ENCODE measurements at regions not wholly inside any gene's neighbourhood (a gene's known extent, or its start where the extent isn't known, plus 50 kb on each side); places are given as distances from the start of the nearest gene placed in this dataset.
"Not testable (repeated sequence)": the region's sequence is repeated elsewhere in the genome, so short reads cannot be mapped to it uniquely, and the experiment has no call there.

- no peak for DNase-seq (ENCODE audit: low spot score)
Observed at GRCh38 chr4:66930206-66930605, 615.1 kb downstream of the CENPC start.

- DNase-seq (ENCODE audit: low spot score) = no peak
Observed at GRCh38 chr4:66929748-66930147, 615.6 kb downstream of the CENPC start.

GRCh38 chr4:66928881-66929280 is 616.4 kb downstream of the CENPC start:
- not testable (repeated sequence) for DNase-seq (ENCODE audit: low spot score)

GRCh38 chr4:66927937-66928336 is 617.4 kb downstream of the CENPC start:
- DNase-seq (ENCODE audit: low spot score) = no peak

- no peak for DNase-seq (ENCODE audit: low spot score)
Observed at GRCh38 chr4:66926687-66927086, 618.6 kb downstream of the CENPC start.

GRCh38 chr4:66923081-66923865 is 622.0 kb downstream of the CENPC start:
- no peak for DNase-seq (ENCODE audit: low spot score)

GRCh38 chr4:66921433-66921832 is 623.9 kb downstream of the CENPC start:
- no peak for DNase-seq (ENCODE audit: low spot score)

GRCh38 chr4:66920514-66920913 is 624.8 kb downstream of the CENPC start:
- no peak for DNase-seq (ENCODE audit: low spot score)

GRCh38 chr4:66911880-66912279 is 633.4 kb downstream of the CENPC start:
- no peak for DNase-seq (ENCODE audit: low spot score)

GRCh38 chr4:66906314-66906713 is 639.0 kb downstream of the CENPC start:
- peak; percentile 18 for DNase-seq (ENCODE audit: low spot score)

GRCh38 chr4:66899422-66900065 is 645.8 kb downstream of the CENPC start:
- DNase-seq (ENCODE audit: low spot score) = no peak

GRCh38 chr4:66893807-66894206 is 651.5 kb downstream of the CENPC start:
- no peak for DNase-seq (ENCODE audit: low spot score)

GRCh38 chr4:66887061-66887460 is 658.2 kb downstream of the CENPC start:
- DNase-seq (ENCODE audit: low spot score) = no peak

- DNase-seq (ENCODE audit: low spot score) = no peak
Observed at GRCh38 chr4:66885501-66886165, 659.7 kb downstream of the CENPC start.

GRCh38 chr4:66876946-66877345 is 668.4 kb downstream of the CENPC start:
- no peak for DNase-seq (ENCODE audit: low spot score)

GRCh38 chr4:66872661-66873060 is 672.6 kb downstream of the CENPC start:
- DNase-seq (ENCODE audit: low spot score) = peak; percentile 54

- no peak for DNase-seq (ENCODE audit: low spot score)
Observed at GRCh38 chr4:66863481-66863880, 681.8 kb downstream of the CENPC start.

- no peak for DNase-seq (ENCODE audit: low spot score)
Observed at GRCh38 chr4:66855956-66856355, 689.3 kb downstream of the CENPC start.

GRCh38 chr4:66853845-66854244 is 691.5 kb downstream of the CENPC start:
- no peak for DNase-seq (ENCODE audit: low spot score)

GRCh38 chr4:66852843-66853242 is 692.5 kb downstream of the CENPC start:
- DNase-seq (ENCODE audit: low spot score) = no peak

- DNase-seq (ENCODE audit: low spot score) = no peak
Observed at GRCh38 chr4:66849596-66849995, 695.7 kb downstream of the CENPC start.

- DNase-seq (ENCODE audit: low spot score) = no peak
Observed at GRCh38 chr4:66842724-66843088, 702.6 kb downstream of the CENPC start.
